IPS DF 6.9 (cell line): ENCODE measurements at regions not wholly inside any gene's neighbourhood (a gene's known extent, or its start where the extent isn't known, plus 50 kb on each side); places are given as distances from the start of the nearest gene placed in this dataset.

Experiments used
- DNase-seq: peaks from one replicate; pipeline ENCODE4 v3.0.0-alpha.2; 2013; ENCODE audit warnings: low read depth, low spot score
- H3K27ac ChIP-seq: one replicate; pipeline ENCODE4 v1.5.1; 2013; ENCODE audit warnings: low read length, control low read depth
- H3K27me3 ChIP-seq: 2 replicates; pipeline ENCODE4 v1.6.1; 2013; ENCODE audit warnings: mild to moderate bottlenecking, low read length; ENCODE audit not compliant: control insufficient read depth, insufficient read depth
- H3K36me3 ChIP-seq: 2 replicates; pipeline ENCODE4 v1.6.1; 2013; ENCODE audit warnings: low read length; ENCODE audit not compliant: control insufficient read depth, insufficient read depth
- H3K4me1 ChIP-seq: 2 replicates; pipeline ENCODE4 v1.6.1; 2013; ENCODE audit warnings: low read length; ENCODE audit not compliant: control insufficient read depth, insufficient read depth
- H3K4me3 ChIP-seq: 2 replicates; pipeline ENCODE4 v1.5.1; 2013; ENCODE audit warnings: mild to moderate bottlenecking, low read length
- H3K9me3 ChIP-seq: 2 replicates; pipeline ENCODE4 v1.6.1; 2013; ENCODE audit warnings: low read length, inconsistent platforms; ENCODE audit not compliant: control insufficient read depth, insufficient read depth
- WGBS: extraction: QIAGEN DNeasy Blood & Tissue Kit; methylation state at CpG from one replicate; pipeline ENCODE4 v1.1.7; 2013; ENCODE audit warnings: mixed read lengths, missing lambda C conversion rate; ENCODE audit not compliant: insufficient read length, insufficient coverage; 5-methylcytosine and 5-hydroxymethylcytosine counted together

DNA sequence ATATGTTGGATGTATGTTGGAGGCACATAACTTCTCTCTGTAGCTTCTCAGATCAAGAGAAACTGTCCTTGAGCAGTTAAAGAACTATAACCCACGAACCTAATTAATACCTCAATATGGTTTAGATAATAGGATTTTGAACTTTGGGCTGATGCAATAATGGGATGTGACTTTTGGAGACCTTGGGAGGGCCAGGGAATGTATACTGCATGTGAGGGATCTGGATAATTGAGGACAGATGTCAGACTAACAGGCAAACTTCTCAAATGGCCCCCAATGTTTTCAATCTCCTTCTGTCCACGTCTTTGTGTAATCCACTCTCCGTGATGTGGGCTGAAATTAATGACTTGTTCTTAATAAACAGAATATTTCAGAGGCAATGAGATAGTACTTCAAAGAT, 202.2 kb upstream of the FAT4 start:
- no peaks in the 10 kb centered on the region for H3K9me3 ChIP-seq
- no peaks in the 10 kb centered on the region for H3K36me3 ChIP-seq
- no peak overlapping the region for H3K27ac ChIP-seq
- no CpG with 5 or more reads among the region's 3 CpGs for WGBS
- no peak overlapping the region for H3K4me3 ChIP-seq
- H3K27me3 ChIP-seq = no peaks in the 10 kb centered on the region
- no peak for DNase-seq
- peaks cover 1% of the 10 kb centered on the region; the same call in 1 of the 2 replicates for H3K4me1 ChIP-seq

- no peak for DNase-seq
- no peaks in the 10 kb centered on the region for H3K36me3 ChIP-seq
- H3K27me3 ChIP-seq = no peaks in the 10 kb centered on the region
- no peak overlapping the region for H3K4me3 ChIP-seq
- peaks cover 1% of the 10 kb centered on the region; the same call in 1 of the 2 replicates for H3K4me1 ChIP-seq
- H3K27ac ChIP-seq = no peak overlapping the region
- H3K9me3 ChIP-seq = no peaks in the 10 kb centered on the region
- WGBS = no CpG with 5 or more reads among the region's 3 CpGs
Observed at GRCh38 chr4:125111323-125111722, 203.4 kb upstream of the FAT4 start.

DNA sequence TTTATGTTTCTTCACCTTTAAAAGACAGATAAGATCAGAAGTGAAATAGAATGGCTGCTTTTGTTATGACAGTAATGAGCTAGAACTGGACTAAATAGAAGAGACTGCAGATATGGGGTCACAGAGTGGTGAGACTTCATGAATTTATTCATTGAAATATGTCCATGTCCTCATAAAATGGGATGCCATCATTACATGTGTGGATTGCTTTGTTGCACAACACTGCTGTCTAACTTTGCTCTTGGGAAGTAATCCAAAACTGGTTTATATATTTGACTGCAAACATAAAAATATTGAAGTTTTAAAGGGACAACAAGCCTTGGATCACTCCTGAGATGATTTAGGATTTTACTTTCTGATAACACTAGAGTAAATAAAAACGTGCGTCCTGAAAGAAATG, 209.2 kb upstream of the FAT4 start:
- H3K36me3 ChIP-seq = no peaks in the 10 kb centered on the region
- H3K4me3 ChIP-seq = no peak overlapping the region
- H3K27ac ChIP-seq = no peak overlapping the region
- H3K27me3 ChIP-seq = no peaks in the 10 kb centered on the region
- H3K9me3 ChIP-seq = no peaks in the 10 kb centered on the region
- 100% methylated on average over 2 of the region's 2 CpGs for WGBS
- no peaks in the 10 kb centered on the region for H3K4me1 ChIP-seq
- DNase-seq = no peak

DNA sequence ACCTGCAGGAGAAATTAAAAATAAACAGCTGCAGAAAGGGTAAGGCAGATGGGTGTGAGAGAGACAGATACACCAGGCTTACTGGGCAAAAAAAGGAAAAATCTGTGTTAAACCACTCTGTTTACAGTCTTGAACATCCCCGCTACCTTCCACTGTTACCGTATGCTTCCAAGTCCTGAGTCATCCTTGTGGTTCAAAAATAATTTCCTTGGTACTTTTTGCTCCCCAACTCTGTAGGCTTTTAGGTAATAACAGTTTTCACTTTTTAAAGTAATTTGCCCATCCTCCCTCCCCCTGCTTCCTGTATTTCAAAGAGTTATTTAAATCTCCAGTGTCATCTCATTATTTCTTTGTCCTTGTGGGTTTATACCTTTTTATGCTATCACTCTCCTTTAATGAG, 210.1 kb upstream of the FAT4 start:
- H3K27ac ChIP-seq = no peak overlapping the region
- no CpG with 5 or more reads among the region's 2 CpGs for WGBS
- no peaks in the 10 kb centered on the region for H3K9me3 ChIP-seq
- H3K4me3 ChIP-seq = no peak overlapping the region
- no peaks in the 10 kb centered on the region for H3K4me1 ChIP-seq
- H3K27me3 ChIP-seq = no peaks in the 10 kb centered on the region
- DNase-seq = no peak
- no peaks in the 10 kb centered on the region for H3K36me3 ChIP-seq

- no peaks in the 10 kb centered on the region for H3K9me3 ChIP-seq
- no peak for DNase-seq
Observed at GRCh38 chr4:125101719-125102118, 213.0 kb upstream of the FAT4 start.

GRCh38 chr4:125097729-125098128, 217.0 kb upstream of the FAT4 start:
- DNase-seq = no peak
- H3K4me3 ChIP-seq = no peak overlapping the region
- no CpG with 5 or more reads among the region's 2 CpGs for WGBS

More at GRCh38 chr4:125101719-125102118, 213.0 kb upstream of the FAT4 start:
- no peak overlapping the region for H3K27ac ChIP-seq
- H3K36me3 ChIP-seq = no peaks in the 10 kb centered on the region
- no peaks in the 10 kb centered on the region for H3K27me3 ChIP-seq
- H3K4me1 ChIP-seq = no peaks in the 10 kb centered on the region
- no CpG with 5 or more reads among the region's 3 CpGs for WGBS
- no peak overlapping the region for H3K4me3 ChIP-seq

GRCh38 chr4:125096662-125097061, 218.1 kb upstream of the FAT4 start:
- Histone ChIP-seq H3K27me3 (no peaks in the 10 kb centered on the region), H3K36me3 (no peaks in the 10 kb centered on the region), H3K4me1 (no peaks in the 10 kb centered on the region), H3K9me3 (no peaks in the 10 kb centered on the region), H3K27ac (no peak overlapping the region), H3K4me3 (no peak overlapping the region)
- DNase-seq = no peak
- WGBS = no CpG with 5 or more reads among the region's 3 CpGs

More at GRCh38 chr4:125097729-125098128, 217.0 kb upstream of the FAT4 start:
- Histone ChIP-seq H3K9me3 (no peaks in the 10 kb centered on the region), H3K27me3 (no peaks in the 10 kb centered on the region), H3K27ac (no peak overlapping the region), H3K36me3 (no peaks in the 10 kb centered on the region), H3K4me1 (no peaks in the 10 kb centered on the region)

DNA sequence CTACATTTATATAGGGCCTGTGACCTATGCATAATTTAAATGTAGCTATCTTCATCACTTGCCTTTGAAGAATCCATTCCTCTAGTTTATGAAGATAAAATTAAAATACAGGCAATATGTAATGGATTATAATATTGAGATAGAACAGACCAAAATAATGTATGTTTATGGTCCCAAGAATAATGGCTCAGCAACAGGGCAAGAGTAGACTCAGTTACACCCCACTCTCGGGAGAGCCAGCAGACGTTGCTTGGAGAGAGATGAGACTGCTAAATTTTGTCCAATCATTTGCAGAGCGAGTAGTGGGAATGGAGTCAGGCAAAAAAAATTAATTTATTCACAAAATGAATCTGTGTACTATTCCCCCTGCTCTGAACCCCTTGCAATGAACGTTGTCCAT, 223.2 kb upstream of the FAT4 start:
- no CpG with 5 or more reads among the region's 4 CpGs for WGBS
- no peak for DNase-seq
- Histone ChIP-seq H3K4me1 (no peaks in the 10 kb centered on the region), H3K36me3 (no peaks in the 10 kb centered on the region), H3K27ac (no peak overlapping the region), H3K4me3 (no peak overlapping the region), H3K27me3 (no peaks in the 10 kb centered on the region), H3K9me3 (no peaks in the 10 kb centered on the region)

DNA sequence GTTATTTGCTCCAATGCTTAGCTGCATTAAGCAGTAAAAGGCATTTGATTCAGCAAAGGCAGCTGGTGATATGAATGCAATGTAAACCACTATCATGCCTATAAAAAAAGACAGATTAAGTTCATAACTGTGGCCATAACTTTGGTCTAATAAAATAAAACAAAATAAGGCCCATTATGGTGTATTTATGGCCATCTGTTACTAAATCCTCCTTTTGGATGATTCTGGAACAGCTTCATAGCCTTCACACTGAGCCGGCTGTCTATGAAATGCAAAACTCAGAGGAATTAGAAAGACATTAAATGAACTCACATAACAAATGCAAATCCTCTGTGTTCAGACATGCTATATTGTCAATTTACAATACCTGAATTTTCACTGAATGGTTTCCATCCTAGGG, 223.7 kb upstream of the FAT4 start:
- Histone ChIP-seq H3K36me3 (no peaks in the 10 kb centered on the region), H3K4me3 (no peak overlapping the region), H3K27ac (no peak overlapping the region), H3K4me1 (no peaks in the 10 kb centered on the region), H3K27me3 (no peaks in the 10 kb centered on the region), H3K9me3 (no peaks in the 10 kb centered on the region)
- DNase-seq = no peak
- no CpG with 5 or more reads among the region's 1 CpG for WGBS

DNA sequence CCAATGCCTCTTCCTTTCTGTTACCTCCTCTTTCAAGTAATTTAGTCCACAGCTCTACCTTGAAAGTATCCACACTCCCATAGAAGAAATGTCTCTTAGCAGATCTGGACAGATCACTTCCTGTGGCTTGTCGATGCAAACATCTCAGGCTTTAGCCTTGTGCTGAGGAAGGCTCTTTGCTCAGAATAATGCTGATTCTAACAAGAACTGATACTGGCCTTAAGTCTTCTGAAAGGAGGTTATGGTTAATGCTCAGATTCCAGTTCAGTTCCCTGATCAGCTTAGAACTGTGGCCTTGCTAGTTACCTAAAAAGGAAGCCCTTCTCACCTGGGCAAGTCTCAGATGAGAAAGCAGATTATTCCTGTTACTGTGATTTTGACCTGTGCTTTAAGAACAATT, 230.1 kb upstream of the FAT4 start:
- H3K4me1 ChIP-seq = no peaks in the 10 kb centered on the region
- no peaks in the 10 kb centered on the region for H3K27me3 ChIP-seq
- no CpG with 5 or more reads among the region's 1 CpG for WGBS
- H3K9me3 ChIP-seq = no peaks in the 10 kb centered on the region
- no peaks in the 10 kb centered on the region for H3K36me3 ChIP-seq
- DNase-seq = no peak
- H3K27ac ChIP-seq = no peak overlapping the region
- H3K4me3 ChIP-seq = no peak overlapping the region

DNA sequence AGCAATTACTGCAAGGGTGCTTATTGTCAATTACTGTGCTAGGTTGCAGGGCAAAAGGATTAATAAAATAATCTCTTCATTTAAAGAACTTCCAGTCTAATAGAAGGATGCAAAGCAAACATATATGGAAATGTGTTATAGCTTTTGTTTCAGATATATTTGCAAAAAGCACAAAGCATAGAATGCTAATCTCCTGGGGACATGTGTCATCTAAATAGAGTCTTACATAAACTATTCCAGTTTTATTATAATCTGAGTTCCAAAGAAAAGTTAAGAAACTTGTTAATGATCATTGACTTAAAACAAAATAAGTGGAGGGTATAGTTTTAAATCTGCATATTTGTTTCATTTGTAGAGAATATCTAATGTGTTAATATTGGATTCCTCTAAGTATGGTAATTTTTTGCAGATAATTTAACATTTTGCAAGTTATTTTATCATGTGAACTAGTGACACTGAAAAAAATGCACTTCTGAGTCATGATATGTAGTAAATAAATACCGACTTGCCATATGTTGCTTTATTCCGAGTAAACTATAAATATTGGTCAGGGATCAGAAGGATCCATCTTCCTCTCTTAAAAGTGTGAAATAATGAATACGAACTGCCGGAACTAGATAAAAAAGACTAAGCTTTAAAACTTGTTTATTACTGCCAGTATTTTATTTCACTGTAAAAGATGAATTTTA, 231.9 kb upstream of the FAT4 start:
- DNase-seq = no peak
- no peaks in the 10 kb centered on the region for H3K36me3 ChIP-seq
- H3K27ac ChIP-seq = no peak overlapping the region
- no peaks in the 10 kb centered on the region for H3K27me3 ChIP-seq
- H3K4me3 ChIP-seq = no peak overlapping the region
- H3K9me3 ChIP-seq = no peaks in the 10 kb centered on the region
- H3K4me1 ChIP-seq = no peaks in the 10 kb centered on the region
- WGBS = no CpG with 5 or more reads among the region's 4 CpGs
